ENCODE measurements at regions not wholly inside any gene's neighbourhood (a gene's known extent, or its start where the extent isn't known, plus 50 kb on each side); places are given as distances from the start of the nearest gene placed in this dataset.

DNA sequence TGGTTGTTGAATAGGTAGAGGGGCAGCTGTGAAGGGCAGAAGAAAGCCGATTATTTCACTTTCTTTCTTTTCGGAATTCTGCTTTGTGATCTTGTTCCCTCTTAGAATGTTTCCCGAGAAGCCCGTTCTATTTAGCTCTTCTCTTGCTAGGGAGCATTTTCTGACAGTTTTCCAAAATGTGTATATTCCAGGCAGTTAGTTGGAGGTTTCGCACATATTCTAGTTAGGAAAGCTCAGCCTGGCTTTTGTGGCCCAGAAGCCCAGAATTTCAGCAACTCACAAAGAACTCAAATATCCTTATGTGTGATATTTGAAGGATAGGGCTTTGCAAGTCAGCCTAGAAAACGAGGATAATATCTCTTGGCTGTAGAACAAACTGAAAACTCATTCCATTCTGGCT lies 461.0 kb upstream of the C9orf72 start:
- TF ChIP-seq POLR2A (IDR thresholded peaks at IDR 0.05), result no peak
- TF ChIP-seq, protein P1, sequence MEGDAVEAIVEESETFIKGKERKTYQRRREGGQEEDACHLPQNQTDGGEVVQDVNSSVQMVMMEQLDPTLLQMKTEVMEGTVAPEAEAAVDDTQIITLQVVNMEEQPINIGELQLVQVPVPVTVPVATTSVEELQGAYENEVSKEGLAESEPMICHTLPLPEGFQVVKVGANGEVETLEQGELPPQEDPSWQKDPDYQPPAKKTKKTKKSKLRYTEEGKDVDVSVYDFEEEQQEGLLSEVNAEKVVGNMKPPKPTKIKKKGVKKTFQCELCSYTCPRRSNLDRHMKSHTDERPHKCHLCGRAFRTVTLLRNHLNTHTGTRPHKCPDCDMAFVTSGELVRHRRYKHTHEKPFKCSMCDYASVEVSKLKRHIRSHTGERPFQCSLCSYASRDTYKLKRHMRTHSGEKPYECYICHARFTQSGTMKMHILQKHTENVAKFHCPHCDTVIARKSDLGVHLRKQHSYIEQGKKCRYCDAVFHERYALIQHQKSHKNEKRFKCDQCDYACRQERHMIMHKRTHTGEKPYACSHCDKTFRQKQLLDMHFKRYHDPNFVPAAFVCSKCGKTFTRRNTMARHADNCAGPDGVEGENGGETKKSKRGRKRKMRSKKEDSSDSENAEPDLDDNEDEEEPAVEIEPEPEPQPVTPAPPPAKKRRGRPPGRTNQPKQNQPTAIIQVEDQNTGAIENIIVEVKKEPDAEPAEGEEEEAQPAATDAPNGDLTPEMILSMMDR (IDR thresholded peaks at IDR 0.05), result no peak

Measured in thyroid gland (tissue), 4 donors.